GM12892 (cell line): ENCODE measurements at regions not wholly inside any gene's neighbourhood (a gene's known extent, or its start where the extent isn't known, plus 50 kb on each side); places are given as distances from the start of the nearest gene placed in this dataset.

Experiments used
- DNase-seq: peaks from one replicate; pipeline ENCODE4 v3.0.0; 2011; ENCODE audit not compliant: insufficient read length
- FAIRE-seq: peaks from 2 replicates; lab custom pipeline; 2011; peaks lifted over from hg19 to GRCh38; lab: Jason Lieb, UNC
- POLR2A ChIP-seq: IDR thresholded peaks from 2 replicates; pipeline ENCODE4 v1.6.1; 2011; ENCODE audit warnings: low read depth, low read length, control low read depth
- POLR2AphosphoS5 ChIP-seq: IDR thresholded peaks from 2 replicates; pipeline ENCODE4 v1.6.1; 2011; ENCODE audit warnings: low read depth, low read length, control low read depth
- TAF1 ChIP-seq: IDR thresholded peaks from 2 replicates; pipeline ENCODE4 v1.6.1; 2011; ENCODE audit warnings: low read depth, mild to moderate bottlenecking, control low read depth, low read length, borderline replicate concordance

GRCh38 chr3:102665183-102665582 is 230.4 kb downstream of the ZPLD1 start:
- TF ChIP-seq TAF1 (no peak), POLR2AphosphoS5 (no peak), POLR2A (no peak)
- DNase-seq (no peak), FAIRE-seq (no peak)

- DNase-seq (no peak), FAIRE-seq (no peak)
- no peak for TF ChIP-seq POLR2A
- TF ChIP-seq POLR2AphosphoS5: no peak
- no peak for TF ChIP-seq TAF1
Observed at GRCh38 chr3:102668247-102668646, 233.4 kb downstream of the ZPLD1 start.

- no peak for FAIRE-seq
Observed at GRCh38 chr3:102670986-102671385, 236.2 kb downstream of the ZPLD1 start.

GRCh38 chr3:102672305-102672704 is 237.5 kb downstream of the ZPLD1 start:
- DNase-seq (no peak), FAIRE-seq (no peak)
- TF ChIP-seq TAF1: no peak

More at GRCh38 chr3:102670986-102671385, 236.2 kb downstream of the ZPLD1 start:
- TF ChIP-seq TAF1 (no peak), POLR2A (no peak), POLR2AphosphoS5 (no peak)
- DNase-seq: no peak

GRCh38 chr3:102673271-102674115 is 238.7 kb downstream of the ZPLD1 start:
- TF ChIP-seq TAF1 (no peak), POLR2A (no peak), POLR2AphosphoS5 (no peak)
- peak; percentile 70 for FAIRE-seq
- peak; percentile 20 for DNase-seq

GRCh38 chr3:102674284-102674683 is 239.5 kb downstream of the ZPLD1 start:
- no peak for TF ChIP-seq POLR2AphosphoS5
- no peak for TF ChIP-seq TAF1
- TF ChIP-seq POLR2A: no peak
- DNase-seq: no peak
- no peak for FAIRE-seq

- TF ChIP-seq TAF1: no peak
- TF ChIP-seq POLR2AphosphoS5: no peak
- no peak for TF ChIP-seq POLR2A
- FAIRE-seq: no peak
- no peak for DNase-seq
Observed at GRCh38 chr3:102676424-102676823, 241.6 kb downstream of the ZPLD1 start.

- FAIRE-seq (no peak), DNase-seq (no peak)
- TF ChIP-seq POLR2AphosphoS5 (no peak), TAF1 (no peak), POLR2A (no peak)
Observed at GRCh38 chr3:102682741-102683140, 247.9 kb downstream of the ZPLD1 start.

- DNase-seq (no peak), FAIRE-seq (no peak)
- TF ChIP-seq POLR2A: no peak
- no peak for TF ChIP-seq POLR2AphosphoS5
- TF ChIP-seq TAF1: no peak
Observed at GRCh38 chr3:102686792-102687191, 252.0 kb downstream of the ZPLD1 start.

- FAIRE-seq: no peak
- no peak for DNase-seq
- TF ChIP-seq POLR2AphosphoS5 (no peak), POLR2A (no peak), TAF1 (no peak)
Observed at GRCh38 chr3:102687851-102688555, 253.2 kb downstream of the ZPLD1 start.

- DNase-seq (no peak), FAIRE-seq (no peak)
- TF ChIP-seq POLR2AphosphoS5 (no peak), POLR2A (no peak), TAF1 (no peak)
Observed at GRCh38 chr3:102688556-102688930, 253.7 kb downstream of the ZPLD1 start.

- no peak for DNase-seq
- no peak for FAIRE-seq
- no peak for TF ChIP-seq POLR2A
- TF ChIP-seq TAF1: no peak
- TF ChIP-seq POLR2AphosphoS5: no peak
Observed at GRCh38 chr3:102691507-102691906, 256.7 kb downstream of the ZPLD1 start.
